HG02623 (cell line): ENCODE measurements at regions not wholly inside any gene's neighbourhood (a gene's known extent, or its start where the extent isn't known, plus 50 kb on each side); places are given as distances from the start of the nearest gene placed in this dataset.

Experiments
- ATAC-seq: cut with Tn5 transposase; IDR thresholded peaks from one replicate; pipeline ENCODE4 v1.9.1; 2021; ENCODE audit warnings: moderate library complexity; ENCODE audit not compliant: unreplicated experiment

- ATAC-seq: no peak
These were observed 628.1 kb downstream of the IGSF11 start for GRCh38 chr3:118406562-118406961.

GRCh38 chr3:118408431-118408830 is 626.2 kb downstream of the IGSF11 start:
- ATAC-seq: no peak

GRCh38 chr3:118412503-118412902 is 622.1 kb downstream of the IGSF11 start:
- ATAC-seq: peak; percentile 93

GRCh38 chr3:118425272-118425837 is 609.3 kb downstream of the IGSF11 start:
- ATAC-seq: no peak

GRCh38 chr3:118433825-118434224 is 600.8 kb downstream of the IGSF11 start:
- ATAC-seq: no peak

GRCh38 chr3:118435851-118436350 is 598.7 kb downstream of the IGSF11 start:
- ATAC-seq: no peak

- ATAC-seq: no peak
These were observed 597.9 kb downstream of the IGSF11 start for GRCh38 chr3:118436697-118437262.

GRCh38 chr3:118445036-118445435 is 589.6 kb downstream of the IGSF11 start:
- ATAC-seq: no peak

- no peak for ATAC-seq
These were observed 587.3 kb downstream of the IGSF11 start for GRCh38 chr3:118447339-118447738.

GRCh38 chr3:118466795-118467330 is 567.8 kb downstream of the IGSF11 start:
- ATAC-seq: no peak

GRCh38 chr3:118468801-118469200 is 565.8 kb downstream of the IGSF11 start:
- no peak for ATAC-seq

- ATAC-seq: no peak
These were observed 562.1 kb downstream of the IGSF11 start for GRCh38 chr3:118472586-118472985.

- ATAC-seq: no peak
These were observed 561.3 kb downstream of the IGSF11 start for GRCh38 chr3:118473343-118473742.

- ATAC-seq: no peak
These were observed 557.6 kb downstream of the IGSF11 start for GRCh38 chr3:118476885-118477618.

GRCh38 chr3:118477768-118478167 is 556.9 kb downstream of the IGSF11 start:
- no peak for ATAC-seq

- no peak for ATAC-seq
These were observed 555.9 kb downstream of the IGSF11 start for GRCh38 chr3:118478706-118479276.

GRCh38 chr3:118479376-118479775 is 555.3 kb downstream of the IGSF11 start:
- no peak for ATAC-seq

GRCh38 chr3:118480101-118480860 is 554.4 kb downstream of the IGSF11 start:
- ATAC-seq: no peak

GRCh38 chr3:118485693-118486092 is 549.0 kb downstream of the IGSF11 start:
- ATAC-seq: no peak

GRCh38 chr3:118487734-118488133 is 546.9 kb downstream of the IGSF11 start:
- no peak for ATAC-seq

GRCh38 chr3:118488732-118489131 is 545.9 kb downstream of the IGSF11 start:
- ATAC-seq: no peak
